Hepatocyte (in vitro differentiated cells): ENCODE measurements at regions not wholly inside any gene's neighbourhood (a gene's known extent, or its start where the extent isn't known, plus 50 kb on each side); places are given as distances from the start of the nearest gene placed in this dataset.

Source experiments
- DNase-seq: peaks from one replicate; pipeline ENCODE4 v3.0.0-alpha.2; 2016; ENCODE audit warnings: low spot score
- H2AFZ ChIP-seq: fragments of 200-600 bp; sonication (generic); 2 replicates; pipeline ENCODE4 v1.6.0; 2016; ENCODE audit warnings: antibody characterized with exemption, mild to moderate bottlenecking
- H3K27ac ChIP-seq: fragments of 200-600 bp; sonication (generic); 2 replicates; pipeline ENCODE4 v1.5.1; 2016; ENCODE audit warnings: mild to moderate bottlenecking
- H3K27me3 ChIP-seq: fragments of 200-600 bp; sonication (generic); 2 replicates; pipeline ENCODE4 v1.6.1; 2016
- H3K36me3 ChIP-seq: fragments of 200-600 bp; sonication (generic); replicated peaks from 2 replicates; pipeline ENCODE4 v1.5.1; 2016; ENCODE audit warnings: low read depth; ENCODE audit not compliant: insufficient read depth
- H3K4me1 ChIP-seq: fragments of 200-600 bp; sonication (generic); 2 replicates; pipeline ENCODE4 v1.5.1; 2016; ENCODE audit warnings: mild to moderate bottlenecking, moderate library complexity; ENCODE audit not compliant: insufficient read depth
- H3K4me2 ChIP-seq: fragments of 200-600 bp; sonication (generic); 2 replicates; pipeline ENCODE4 v1.6.0; 2016
- H3K4me3 ChIP-seq: fragments of 200-600 bp; sonication (generic); 2 replicates; pipeline ENCODE4 v1.5.1; 2016; ENCODE audit warnings: mild to moderate bottlenecking
- H3K79me2 ChIP-seq: fragments of 200-600 bp; sonication (generic); 2 replicates; pipeline ENCODE4 v1.6.0; 2017; ENCODE audit warnings: mild to moderate bottlenecking
- H3K9me2 ChIP-seq: fragments of 200-600 bp; sonication (generic); replicated peaks from 2 replicates; pipeline ENCODE4 v1.6.0; 2017; ENCODE audit warnings: mild to moderate bottlenecking; ENCODE audit not compliant: insufficient read depth
- H3K9me3 ChIP-seq: fragments of 200-600 bp; sonication (generic); 2 replicates; pipeline ENCODE4 v1.5.1; 2016; ENCODE audit warnings: low read depth, mild to moderate bottlenecking
- H4K20me1 ChIP-seq: fragments of 200-600 bp; sonication (generic); 2 replicates; pipeline ENCODE4 v1.6.0; 2016; ENCODE audit warnings: mild to moderate bottlenecking; ENCODE audit not compliant: insufficient read depth, poor library complexity, severe bottlenecking
- EZH2 ChIP-seq: fragments of 200-600 bp; sonication (generic); IDR thresholded peaks from 2 replicates; pipeline ENCODE4 v1.6.1; 2016; ENCODE audit warnings: antibody characterized with exemption, mild to moderate bottlenecking, borderline replicate concordance
- EZH2phosphoT487 ChIP-seq: fragments of 200-600 bp; sonication (generic); IDR thresholded peaks from one replicate; pipeline ENCODE4 v1.6.1; 2018; ENCODE audit warnings: antibody characterized with exemption, mild to moderate bottlenecking, low read depth, moderate library complexity; ENCODE audit not compliant: unreplicated experiment, severe bottlenecking
- WGBS: methylation state at CpG from one replicate; pipeline ENCODE4 v1.1.6; 2016; ENCODE audit warnings: low lambda C conversion rate; ENCODE audit errors: missing lambda C conversion rate; 5-methylcytosine and 5-hydroxymethylcytosine counted together
- TF ChIP-seq, protein P1 (sequence below): fragments of 200-600 bp; sonication (generic); IDR thresholded peaks from 2 replicates; pipeline ENCODE4 v1.5.1; 2016; ENCODE audit warnings: antibody characterized with exemption, mild to moderate bottlenecking; ENCODE audit not compliant: poor library complexity

DNA sequence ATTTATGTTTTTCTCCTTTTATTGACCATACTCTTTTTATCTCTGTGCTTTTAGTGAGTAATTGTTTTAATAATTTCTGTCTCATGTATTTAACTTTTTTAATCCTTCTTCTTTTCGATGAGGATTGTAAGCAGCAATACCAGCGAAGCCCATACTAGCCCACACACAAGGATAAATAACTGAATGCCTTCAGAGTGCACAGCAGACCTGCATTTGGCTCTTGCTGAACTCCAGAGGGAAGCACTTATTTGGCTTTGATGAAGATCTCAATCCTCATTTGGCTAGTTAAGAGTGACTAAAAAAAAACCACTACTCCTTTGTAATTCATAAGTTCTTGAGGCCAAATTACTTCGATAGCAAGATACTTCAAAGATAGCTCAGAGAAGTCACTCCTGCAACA lies 293.3 kb downstream of the METTL15 start:
- no peaks in the 10 kb centered on the region for H3K79me2 ChIP-seq
- no peaks in the 10 kb centered on the region for H4K20me1 ChIP-seq
- no peaks in the 10 kb centered on the region for H3K4me1 ChIP-seq
- no peak overlapping the region for H3K27ac ChIP-seq
- H2AFZ ChIP-seq, result no peak overlapping the region
- no peaks in the 10 kb centered on the region for H3K9me2 ChIP-seq
- no peak overlapping the region for H3K4me3 ChIP-seq
- no peaks in the 10 kb centered on the region for H3K27me3 ChIP-seq
- TF ChIP-seq EZH2 (no peak), EZH2phosphoT487 (no peak)
- TF ChIP-seq, protein P1, sequence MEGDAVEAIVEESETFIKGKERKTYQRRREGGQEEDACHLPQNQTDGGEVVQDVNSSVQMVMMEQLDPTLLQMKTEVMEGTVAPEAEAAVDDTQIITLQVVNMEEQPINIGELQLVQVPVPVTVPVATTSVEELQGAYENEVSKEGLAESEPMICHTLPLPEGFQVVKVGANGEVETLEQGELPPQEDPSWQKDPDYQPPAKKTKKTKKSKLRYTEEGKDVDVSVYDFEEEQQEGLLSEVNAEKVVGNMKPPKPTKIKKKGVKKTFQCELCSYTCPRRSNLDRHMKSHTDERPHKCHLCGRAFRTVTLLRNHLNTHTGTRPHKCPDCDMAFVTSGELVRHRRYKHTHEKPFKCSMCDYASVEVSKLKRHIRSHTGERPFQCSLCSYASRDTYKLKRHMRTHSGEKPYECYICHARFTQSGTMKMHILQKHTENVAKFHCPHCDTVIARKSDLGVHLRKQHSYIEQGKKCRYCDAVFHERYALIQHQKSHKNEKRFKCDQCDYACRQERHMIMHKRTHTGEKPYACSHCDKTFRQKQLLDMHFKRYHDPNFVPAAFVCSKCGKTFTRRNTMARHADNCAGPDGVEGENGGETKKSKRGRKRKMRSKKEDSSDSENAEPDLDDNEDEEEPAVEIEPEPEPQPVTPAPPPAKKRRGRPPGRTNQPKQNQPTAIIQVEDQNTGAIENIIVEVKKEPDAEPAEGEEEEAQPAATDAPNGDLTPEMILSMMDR, result no peak
- WGBS, result 83% methylated on average over 3 of the region's 3 CpGs
- no peaks in the 10 kb centered on the region for H3K9me3 ChIP-seq
- H3K36me3 ChIP-seq, result no peaks in the 10 kb centered on the region
- H3K4me2 ChIP-seq, result no peak overlapping the region
- DNase-seq, result no peak

DNA sequence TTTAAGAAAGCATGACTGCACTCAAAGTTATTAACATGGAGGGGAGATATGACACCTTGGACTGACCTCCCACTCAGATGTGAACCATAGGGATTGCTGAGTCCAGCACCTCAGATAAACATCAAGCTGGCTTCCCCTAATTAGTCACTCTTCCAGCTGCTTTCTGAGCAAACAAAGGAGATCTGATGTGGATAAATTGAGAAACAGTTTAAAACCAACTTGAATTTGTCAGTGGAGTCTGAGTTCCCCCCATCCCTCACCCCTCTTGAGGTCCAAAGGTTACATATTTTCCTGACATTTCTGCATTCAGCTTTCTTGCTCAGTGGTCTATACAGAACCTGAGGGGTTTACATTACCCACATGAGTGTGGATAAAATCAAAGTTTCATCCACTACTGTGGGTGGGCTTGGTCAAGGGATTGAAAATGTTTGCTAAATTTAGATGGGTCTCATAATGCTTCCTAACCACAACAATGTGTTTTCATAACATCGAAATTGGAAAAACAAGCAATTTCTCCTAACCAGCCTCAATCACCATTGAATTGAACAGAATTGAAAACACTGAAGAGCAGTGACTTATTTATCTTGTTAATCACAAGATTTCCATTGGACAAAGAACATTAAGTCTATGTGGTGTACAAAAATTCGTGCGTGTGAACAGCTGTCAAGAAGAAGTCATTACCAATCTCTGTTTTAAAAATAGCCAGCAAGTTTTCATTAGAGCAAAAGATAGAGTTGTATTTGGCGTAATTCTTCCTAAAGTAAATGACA lies 292.3 kb downstream of the METTL15 start:
- WGBS, result 84% methylated on average over 4 of the region's 4 CpGs
- no peaks in the 10 kb centered on the region for H3K9me2 ChIP-seq
- no peaks in the 10 kb centered on the region for H3K36me3 ChIP-seq
- H3K9me3 ChIP-seq, result no peaks in the 10 kb centered on the region
- H3K27ac ChIP-seq, result no peak overlapping the region
- no peak overlapping the region for H3K4me2 ChIP-seq
- no peaks in the 10 kb centered on the region for H3K4me1 ChIP-seq
- no peak overlapping the region for H2AFZ ChIP-seq
- no peak overlapping the region for H3K4me3 ChIP-seq
- no peak for DNase-seq
- no peaks in the 10 kb centered on the region for H3K27me3 ChIP-seq
- TF ChIP-seq EZH2phosphoT487 (no peak), EZH2 (no peak)
- TF ChIP-seq, protein P1, result no peak
- H3K79me2 ChIP-seq, result no peaks in the 10 kb centered on the region
- H4K20me1 ChIP-seq, result no peaks in the 10 kb centered on the region

DNA sequence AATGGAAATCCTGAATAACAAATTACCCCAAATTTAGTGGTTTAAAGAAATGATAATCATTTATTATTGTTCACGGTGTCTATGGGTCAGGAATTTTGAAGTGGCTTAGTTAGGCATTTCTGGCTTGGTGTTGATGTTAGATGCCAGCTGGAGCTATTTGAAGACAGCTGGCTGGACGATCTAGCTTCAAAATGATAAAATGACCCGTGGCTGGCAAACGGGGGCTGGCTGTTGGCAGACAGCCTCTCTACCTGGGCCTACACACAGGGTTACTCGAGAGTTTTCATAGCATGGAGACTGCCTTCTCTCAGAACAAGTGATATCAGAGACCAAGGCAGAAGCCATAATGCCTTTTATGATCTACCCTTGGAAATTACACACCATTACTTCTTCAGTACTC lies 285.2 kb downstream of the METTL15 start:
- H3K36me3 ChIP-seq, result no peaks in the 10 kb centered on the region
- no peaks in the 10 kb centered on the region for H3K9me2 ChIP-seq
- WGBS, result 78% methylated on average over 5 of the region's 5 CpGs
- no peaks in the 10 kb centered on the region for H3K79me2 ChIP-seq
- H3K9me3 ChIP-seq, result no peaks in the 10 kb centered on the region
- H3K4me1 ChIP-seq, result no peaks in the 10 kb centered on the region
- H3K4me3 ChIP-seq, result no peak overlapping the region
- TF ChIP-seq, protein P1, result no peak
- no peak overlapping the region for H2AFZ ChIP-seq
- DNase-seq, result no peak
- no peaks in the 10 kb centered on the region for H4K20me1 ChIP-seq
- H3K27ac ChIP-seq, result no peak overlapping the region
- no peaks in the 10 kb centered on the region for H3K27me3 ChIP-seq
- no peak overlapping the region for H3K4me2 ChIP-seq
